H9 (cell line): ENCODE measurements at regions not wholly inside any gene's neighbourhood (a gene's known extent, or its start where the extent isn't known, plus 50 kb on each side); places are given as distances from the start of the nearest gene placed in this dataset.

Source experiments
- DNase-seq: peaks from one replicate; pipeline ENCODE4 v3.0.0-alpha.2; 2017
- H2AFZ ChIP-seq: one replicate; pipeline ENCODE4 v1.6.1; 2013; ENCODE audit warnings: mild to moderate bottlenecking, low read length, control low read depth, moderate library complexity
- H2AK5ac ChIP-seq: 2 replicates; pipeline ENCODE4 v1.6.1; 2013; ENCODE audit warnings: low read length, control low read depth, mixed read lengths; ENCODE audit not compliant: insufficient read length
- H2BK120ac ChIP-seq: one replicate; pipeline ENCODE4 v1.6.1; 2013; ENCODE audit warnings: low read depth, mild to moderate bottlenecking, low read length, control low read depth, inconsistent platforms; ENCODE audit not compliant: poor library complexity, severe bottlenecking
- H2BK12ac ChIP-seq: 2 replicates; pipeline ENCODE4 v1.6.1; 2013; ENCODE audit warnings: low read length, control low read depth, mixed read lengths, low read depth; ENCODE audit not compliant: insufficient read length
- H2BK15ac ChIP-seq: 2 replicates; pipeline ENCODE4 v1.6.1; 2013; ENCODE audit warnings: low read depth, low read length, control low read depth
- H2BK20ac ChIP-seq: one replicate; pipeline ENCODE4 v1.6.1; 2013; ENCODE audit warnings: low read depth, mild to moderate bottlenecking, low read length, control low read depth, inconsistent platforms; ENCODE audit not compliant: poor library complexity, severe bottlenecking
- H2BK5ac ChIP-seq: 2 replicates; pipeline ENCODE4 v1.6.1; 2013; ENCODE audit warnings: low read length, control low read depth, mixed read lengths; ENCODE audit not compliant: insufficient read length
- H3K14ac ChIP-seq: 2 replicates; pipeline ENCODE4 v1.6.1; 2013; ENCODE audit warnings: low read length, control low read depth; ENCODE audit not compliant: insufficient read depth
- H3K18ac ChIP-seq: 2 replicates; pipeline ENCODE4 v1.6.1; 2013; ENCODE audit warnings: low read depth, mild to moderate bottlenecking, mixed read lengths, low read length, control low read depth; ENCODE audit not compliant: insufficient read length
- H3K23ac ChIP-seq: 2 replicates; pipeline ENCODE4 v1.6.1; 2013; ENCODE audit warnings: low read length, control low read depth, mixed read lengths, low read depth; ENCODE audit not compliant: insufficient read length
- H3K23me2 ChIP-seq: 2 replicates; pipeline ENCODE4 v1.6.1; 2013; ENCODE audit warnings: low read depth, mild to moderate bottlenecking, mixed read lengths, low read length, control low read depth; ENCODE audit not compliant: insufficient read length, poor library complexity, severe bottlenecking
- H3K27ac ChIP-seq: 2 replicates; pipeline ENCODE4 v1.5.1; 2013; ENCODE audit warnings: low read length, control low read depth, mixed read lengths, low read depth; ENCODE audit not compliant: insufficient read length
- H3K27me3 ChIP-seq: 2 replicates; pipeline ENCODE4 v1.6.1; 2013; ENCODE audit warnings: low read length, control low read depth, inconsistent platforms; ENCODE audit not compliant: insufficient read depth
- H3K4ac ChIP-seq: 2 replicates; pipeline ENCODE4 v1.6.1; 2013; ENCODE audit warnings: low read depth, mild to moderate bottlenecking, control low read depth, inconsistent platforms, low read length, moderate library complexity
- H3K4me1 ChIP-seq: 2 replicates; pipeline ENCODE4 v1.6.1; 2013; ENCODE audit warnings: low read length, control low read depth, inconsistent platforms; ENCODE audit not compliant: insufficient read depth
- H3K4me2 ChIP-seq: 2 replicates; pipeline ENCODE4 v1.6.1; 2013; ENCODE audit warnings: low read length, control low read depth, mixed read lengths; ENCODE audit not compliant: insufficient read length, insufficient read depth
- H3K56ac ChIP-seq: 2 replicates; pipeline ENCODE4 v1.6.1; 2013; ENCODE audit warnings: low read depth, mild to moderate bottlenecking, mixed read lengths, low read length, control low read depth; ENCODE audit not compliant: insufficient read length
- H3K79me1 ChIP-seq: 2 replicates; pipeline ENCODE4 v1.6.1; 2013; ENCODE audit warnings: low read depth, mild to moderate bottlenecking, moderate library complexity, low read length, control low read depth, inconsistent platforms; ENCODE audit not compliant: insufficient read depth, poor library complexity, severe bottlenecking
- H3K79me2 ChIP-seq: 2 replicates; pipeline ENCODE4 v1.6.1; 2013; ENCODE audit warnings: low read length, control low read depth, inconsistent platforms; ENCODE audit not compliant: insufficient read depth
- H3K9ac ChIP-seq: 2 replicates; pipeline ENCODE4 v1.6.1; 2013; ENCODE audit warnings: low read length, control low read depth, mixed read lengths; ENCODE audit not compliant: insufficient read length; ENCODE audit errors: extremely low read depth
- H3K9me3 ChIP-seq: one replicate; pipeline ENCODE4 v1.6.1; 2013; ENCODE audit warnings: low read depth, low read length, inconsistent platforms; ENCODE audit not compliant: control insufficient read depth
- H3T11ph ChIP-seq: one replicate; pipeline ENCODE4 v1.6.1; 2013; ENCODE audit warnings: mild to moderate bottlenecking, low read length, control low read depth, inconsistent platforms
- H4K20me1 ChIP-seq: one replicate; pipeline ENCODE4 v1.6.1; 2013; ENCODE audit not compliant: control insufficient read depth, insufficient read length, insufficient read depth
- H4K5ac ChIP-seq: 2 replicates; pipeline ENCODE4 v1.6.1; 2013; ENCODE audit warnings: low read depth, mild to moderate bottlenecking, mixed read lengths, low read length, control low read depth; ENCODE audit not compliant: insufficient read length
- H4K8ac ChIP-seq: replicated peaks from 2 replicates; pipeline ENCODE4 v1.6.1; 2013; ENCODE audit warnings: low read length, control low read depth, mixed read lengths, low read depth; ENCODE audit not compliant: insufficient read length
- H4K91ac ChIP-seq: 2 replicates; pipeline ENCODE4 v1.6.1; 2013; ENCODE audit warnings: low read depth, mild to moderate bottlenecking, moderate library complexity, mixed read lengths, low read length, control low read depth; ENCODE audit not compliant: insufficient read length
- H3K27ac Mint-ChIP-seq, 3 experiments: 2 replicates in 2 of 3; 3 replicates in 1 of 3; pipeline ENCODE4 v1.8.0; 2020 to 2021; ENCODE audit warnings: mixed read lengths in 3 of 3, mild to moderate bottlenecking in 1 of 3, moderate library complexity in 1 of 3
- H3K27me3 Mint-ChIP-seq: 2 replicates; pipeline ENCODE4 v1.8.0; 2021; ENCODE audit warnings: low read depth, mild to moderate bottlenecking, moderate library complexity, mixed read lengths
- H3K36me3 Mint-ChIP-seq, 3 experiments: 2 replicates in 2 of 3; 3 replicates in 1 of 3; pipeline ENCODE4 v1.8.0; 2020 to 2021; ENCODE audit warnings: low read depth in 3 of 3, mixed read lengths in 3 of 3; ENCODE audit not compliant: insufficient read depth in 1 of 3
- H3K4me1 Mint-ChIP-seq, 2 experiments: 2 replicates each; pipeline ENCODE4 v1.8.0; 2020; ENCODE audit warnings: mixed read lengths in 2 of 2
- H3K4me3 Mint-ChIP-seq, 2 experiments: 2 replicates in 1 of 2; 3 replicates in 1 of 2; pipeline ENCODE4 v1.8.0; 2020 to 2021; ENCODE audit warnings: mild to moderate bottlenecking in 2 of 2, mixed read lengths in 2 of 2, moderate library complexity in 1 of 2
- H3K9me3 Mint-ChIP-seq, 2 experiments: 2 replicates in 1 of 2; 3 replicates in 1 of 2; pipeline ENCODE4 v1.8.0; 2020; ENCODE audit warnings: mild to moderate bottlenecking in 2 of 2, mixed read lengths in 2 of 2, moderate library complexity in 1 of 2
- CTCF ChIP-seq: fragments of 200-600 bp; sonication (generic); conservative IDR thresholded peaks from 3 replicates; pipeline ENCODE4 v1.8.0; 2021; ENCODE audit warnings: antibody characterized with exemption, mild to moderate bottlenecking
- WGBS: extraction: QIAGEN DNeasy Blood & Tissue Kit; methylation state at CpG from one replicate; pipeline ENCODE4 v1.1.7; 2013; ENCODE audit warnings: missing lambda C conversion rate, low lambda C conversion rate, mixed read lengths; ENCODE audit not compliant: insufficient read length; ENCODE audit errors: extremely low coverage; 5-methylcytosine and 5-hydroxymethylcytosine counted together

GRCh38 chr20:52084727-52085126, 106.9 kb downstream of the ZFP64 start:
- peaks cover 14 to 16% of the 10 kb centered on the region in 2 experiments for H3K9me3 Mint-ChIP-seq
- H3K4me3 Mint-ChIP-seq = no peak overlapping the region
- no peak overlapping the region for H2BK120ac ChIP-seq

More at GRCh38 chr20:52084727-52085126, 106.9 kb downstream of the ZFP64 start:
- H3K14ac ChIP-seq = no peak overlapping the region
- peaks cover 38 to 61% (median 61%) of the 10 kb centered on the region in 3 experiments for H3K36me3 Mint-ChIP-seq
- no peak for TF ChIP-seq CTCF
- WGBS = no CpG with 5 or more reads among the region's 28 CpGs
- H3K9me3 ChIP-seq = peaks cover 9% of the 10 kb centered on the region
- no peaks in the 10 kb centered on the region for H3K79me2 ChIP-seq
- no peak overlapping the region for H3K4ac ChIP-seq
- no peak overlapping the region for H3K56ac ChIP-seq
- no peak overlapping the region for H2AFZ ChIP-seq
- H3K4me1 Mint-ChIP-seq = peaks cover 26 to 30% of the 10 kb centered on the region in 2 experiments
- H2AK5ac ChIP-seq = no peak overlapping the region
- H2BK15ac ChIP-seq = no peak overlapping the region
- no peaks in the 10 kb centered on the region for H3K23me2 ChIP-seq
- no peaks in the 10 kb centered on the region for H3K4me1 ChIP-seq
- H3K79me1 ChIP-seq = no peaks in the 10 kb centered on the region
- no peak overlapping the region for H3K18ac ChIP-seq
- H2BK12ac ChIP-seq = no peak overlapping the region
- no peak overlapping the region for H4K8ac ChIP-seq
- no peak overlapping the region for H4K91ac ChIP-seq
- no peak for DNase-seq
- no peaks in the 10 kb centered on the region for H4K20me1 ChIP-seq
- no peaks in the 10 kb centered on the region; the same call in 1 of the 2 replicates for H3K27me3 Mint-ChIP-seq
- no peak overlapping the region; a peak in 1 of 7 replicates for H3K27ac Mint-ChIP-seq
- H3K27me3 ChIP-seq = no peaks in the 10 kb centered on the region
- no peak overlapping the region for H3T11ph ChIP-seq
- no peak overlapping the region for H3K27ac ChIP-seq
- no peak overlapping the region for H4K5ac ChIP-seq
- no peak overlapping the region for H2BK20ac ChIP-seq
- no peak overlapping the region for H2BK5ac ChIP-seq
- H3K9ac ChIP-seq = no peak overlapping the region
- H3K4me2 ChIP-seq = no peak overlapping the region
- no peak overlapping the region for H3K23ac ChIP-seq
